ENCODE measurements at regions not wholly inside any gene's neighbourhood (a gene's known extent, or its start where the extent isn't known, plus 50 kb on each side); places are given as distances from the start of the nearest gene placed in this dataset.
"Not testable (repeated sequence)": the region's sequence is repeated elsewhere in the genome, so short reads cannot be mapped to it uniquely, and the experiment has no call there.

- peak in 1 of 5 donors; percentile 12 for DNase-seq
- Histone ChIP-seq H3K36me3 (no peaks in the 10 kb centered on the region), H3K9me3 (no peaks in the 10 kb centered on the region), H3K27me3 (no peaks in the 10 kb centered on the region), H3K27ac (no peak overlapping the region), H3K4me3 (no peak overlapping the region), H3K4me1 (ENCODE audit: insufficient read depth) (no peaks in the 10 kb centered on the region)
- 82 to 93% (median 87%) methylated on average over 9 to 11 of the region's 11 CpGs for WGBS, 3 donors
- TF ChIP-seq POLR2A (IDR thresholded peaks at IDR 0.05) (no peak), CTCF (IDR thresholded peaks at IDR 0.05) (no peak), EP300 (IDR thresholded peaks at IDR 0.05) (no peak)
- intact Hi-C loops (cut with DNase I): no loop called here
Observed at GRCh38 chr15:84151205-84151931, 84.2 kb upstream of the GOLGA6L4 start.

DNA sequence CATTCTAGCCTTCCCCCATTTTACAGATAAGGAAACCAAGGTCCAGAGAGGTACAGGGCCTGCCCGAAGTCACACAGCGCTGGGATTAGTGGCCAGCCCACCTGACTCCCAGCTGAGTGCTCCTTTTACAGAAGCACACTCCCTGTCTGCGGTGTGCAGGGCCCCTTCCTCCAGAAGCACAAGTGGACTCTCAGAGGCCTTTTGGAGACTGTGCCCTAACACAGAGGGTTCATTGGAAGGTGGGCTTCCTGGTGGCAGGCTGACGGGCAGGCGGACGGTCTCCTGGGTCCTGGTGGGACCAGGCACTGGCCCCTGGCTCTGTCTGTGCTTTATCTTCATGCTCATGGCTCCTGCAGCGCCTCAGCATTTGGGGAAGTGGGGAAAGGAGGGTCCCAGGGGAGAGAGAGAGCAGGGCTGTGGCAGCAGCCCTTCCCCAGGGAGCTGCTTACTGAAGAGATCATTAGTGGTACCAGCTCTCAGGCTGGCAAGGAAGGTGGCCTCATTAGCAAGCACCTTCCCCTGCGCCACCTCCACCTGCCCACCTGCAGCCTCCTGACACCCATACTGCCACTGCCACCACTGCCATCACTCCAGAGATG is 83.1 kb upstream of the GOLGA6L4 start:
- H3K4me3 ChIP-seq; intact Hi-C loops (cut with DNase I); H3K27me3 ChIP-seq; H3K4me1 ChIP-seq (ENCODE audit: insufficient read depth); H3K9me3 ChIP-seq; H3K27ac ChIP-seq; H3K36me3 ChIP-seq; DNase-seq: not testable (repeated sequence)
- WGBS, 3 donors: 95 to 99% (median 97%) methylated on average over 8 of the region's 8 CpGs

DNA sequence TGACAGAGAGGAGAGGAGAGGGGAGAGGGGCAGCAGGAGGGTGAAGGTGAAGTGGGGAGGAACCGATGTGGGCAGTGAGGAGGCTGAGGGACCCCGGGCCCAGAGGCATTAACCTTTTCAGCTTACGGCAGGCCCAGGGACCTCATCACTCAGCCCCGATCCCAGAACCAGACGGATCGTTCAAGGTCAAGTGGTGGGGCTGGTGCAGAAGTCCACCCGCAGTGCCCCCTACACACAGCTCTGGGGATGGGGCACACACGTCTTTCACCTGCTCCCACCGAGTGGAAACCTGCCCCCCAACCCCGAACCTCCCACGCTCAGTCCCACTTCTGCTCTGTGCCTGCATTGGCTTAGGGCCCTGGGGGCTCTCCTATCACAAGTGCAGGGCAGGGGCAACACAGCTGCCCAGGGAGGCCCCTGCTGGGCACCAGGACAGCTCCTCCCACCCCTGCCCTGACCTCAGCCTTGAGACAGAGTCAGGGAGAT is 81.9 kb upstream of the GOLGA6L4 start:
- peak in 2 of 5 donors; percentile 10 to 17 for DNase-seq
- H3K27me3 ChIP-seq; H3K36me3 ChIP-seq; H3K27ac ChIP-seq; H3K4me1 ChIP-seq (ENCODE audit: insufficient read depth); intact Hi-C loops (cut with DNase I); H3K9me3 ChIP-seq; H3K4me3 ChIP-seq: not testable (repeated sequence)
- WGBS, 3 donors: 52 to 67% (median 53%) methylated on average over 11 of the region's 11 CpGs

GRCh38 chr15:84154314-84154713 is 81.3 kb upstream of the GOLGA6L4 start:
- WGBS, 3 donors: 80 to 89% (median 89%) methylated on average over 8 of the region's 8 CpGs
- H3K4me3 ChIP-seq; intact Hi-C loops (cut with DNase I); H3K9me3 ChIP-seq; H3K27me3 ChIP-seq; H3K4me1 ChIP-seq (ENCODE audit: insufficient read depth); H3K27ac ChIP-seq; H3K36me3 ChIP-seq; DNase-seq: not testable (repeated sequence)

- H3K36me3 ChIP-seq; H3K4me1 ChIP-seq (ENCODE audit: insufficient read depth); H3K4me3 ChIP-seq; H3K27me3 ChIP-seq; H3K9me3 ChIP-seq; intact Hi-C loops (cut with DNase I); H3K27ac ChIP-seq: not testable (repeated sequence)
- WGBS, 3 donors: 93 to 95% (median 95%) methylated on average over 9 of the region's 9 CpGs
- peak in 1 of 5 donors; percentile 7 for DNase-seq
Observed at GRCh38 chr15:84154787-84155186, 80.8 kb upstream of the GOLGA6L4 start.

DNA sequence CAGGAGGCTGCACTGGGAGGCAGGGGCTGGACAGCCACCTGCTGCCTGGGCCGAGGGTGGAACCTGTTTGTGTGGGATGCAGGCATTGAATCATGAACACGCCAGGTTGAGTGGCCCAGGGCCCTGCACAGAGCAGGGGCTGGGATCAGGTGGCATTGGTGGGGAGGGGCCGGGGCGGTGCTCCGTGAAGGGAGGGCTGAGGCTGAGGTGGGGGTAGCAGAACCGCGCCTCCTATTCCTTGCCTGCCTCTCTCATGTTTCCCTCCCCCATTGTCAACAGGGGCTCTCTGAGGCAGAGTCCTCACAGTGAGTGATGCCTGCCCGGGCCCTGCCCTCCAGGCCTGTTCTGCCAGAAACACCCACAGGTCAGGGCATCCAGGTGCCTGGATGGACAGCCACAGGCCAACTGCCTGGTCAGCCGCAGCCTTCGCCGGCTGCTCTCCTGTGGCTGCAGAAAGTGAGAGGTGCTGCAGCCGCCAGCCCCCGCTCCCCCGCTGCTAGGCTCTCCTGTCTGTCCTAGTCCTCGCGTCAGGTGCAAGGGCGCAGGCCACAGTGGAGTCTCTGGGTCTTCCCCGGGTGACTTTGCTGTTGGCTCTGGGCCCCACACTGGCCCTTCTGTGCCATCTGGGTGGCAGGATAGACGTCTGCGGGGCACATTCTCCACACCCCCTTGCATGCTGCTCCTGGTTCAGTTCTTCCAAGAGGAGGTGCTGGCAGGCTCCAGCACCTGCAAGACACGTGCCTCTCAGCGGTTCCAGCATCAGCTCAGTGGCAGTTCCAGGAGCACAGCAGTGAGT is 79.6 kb upstream of the GOLGA6L4 start:
- H3K4me3 ChIP-seq; H3K4me1 ChIP-seq (ENCODE audit: insufficient read depth); H3K36me3 ChIP-seq; H3K27ac ChIP-seq; H3K27me3 ChIP-seq; H3K9me3 ChIP-seq; intact Hi-C loops (cut with DNase I): not testable (repeated sequence)
- DNase-seq: peak in 2 of 5 donors; percentile 7 to 25
- WGBS, 3 donors: 74 to 75% (median 74%) methylated on average over 17 to 20 of the region's 22 CpGs

GRCh38 chr15:84156588-84156840 is 79.1 kb upstream of the GOLGA6L4 start:
- H3K27ac ChIP-seq; intact Hi-C loops (cut with DNase I); DNase-seq; H3K9me3 ChIP-seq; H3K4me3 ChIP-seq; H3K36me3 ChIP-seq; H3K27me3 ChIP-seq; H3K4me1 ChIP-seq (ENCODE audit: insufficient read depth): not testable (repeated sequence)
- WGBS, 3 donors: 71 to 93% (median 78%) methylated on average over 3 of the region's 3 CpGs

GRCh38 chr15:84157056-84157632 is 78.4 kb upstream of the GOLGA6L4 start:
- H3K4me1 ChIP-seq (ENCODE audit: insufficient read depth); H3K4me3 ChIP-seq; H3K27me3 ChIP-seq; H3K9me3 ChIP-seq; H3K36me3 ChIP-seq; H3K27ac ChIP-seq; intact Hi-C loops (cut with DNase I): not testable (repeated sequence)
- peak in 2 of 5 donors; percentile 7 to 13 for DNase-seq
- 89 to 91% (median 91%) methylated on average over 11 of the region's 11 CpGs for WGBS, 3 donors

DNA sequence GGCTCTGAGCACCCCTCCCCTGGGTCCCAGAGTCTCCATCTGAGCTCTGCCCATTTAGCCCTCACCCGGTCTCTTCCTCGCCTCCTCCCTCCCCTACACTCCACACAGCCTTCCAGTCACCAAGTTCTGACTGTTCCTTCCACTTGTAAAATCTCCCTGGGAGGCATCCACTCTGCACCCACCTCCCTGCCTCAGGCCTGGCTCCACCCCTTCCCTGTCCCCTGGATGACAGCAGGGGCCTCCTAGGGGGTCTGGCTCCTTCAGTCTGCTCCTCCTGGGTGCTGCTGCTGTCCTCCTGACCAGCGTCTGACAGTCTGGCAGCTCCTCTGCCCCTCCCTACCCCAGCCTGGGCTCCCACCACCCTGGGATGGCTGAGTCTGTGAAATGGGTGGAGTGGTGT is 77.7 kb upstream of the GOLGA6L4 start:
- H3K4me1 ChIP-seq (ENCODE audit: insufficient read depth); H3K27me3 ChIP-seq; intact Hi-C loops (cut with DNase I); H3K27ac ChIP-seq; H3K36me3 ChIP-seq; H3K9me3 ChIP-seq; H3K4me3 ChIP-seq: not testable (repeated sequence)
- DNase-seq: peak in 1 of 5 donors; percentile 5
- WGBS, 3 donors: 78 to 85% (median 78%) methylated on average over 3 of the region's 3 CpGs

Measured in ovary (tissue), 7 donors.